ENCODE measurements at regions not wholly inside any gene's neighbourhood (a gene's known extent, or its start where the extent isn't known, plus 50 kb on each side); places are given as distances from the start of the nearest gene placed in this dataset.

DNA sequence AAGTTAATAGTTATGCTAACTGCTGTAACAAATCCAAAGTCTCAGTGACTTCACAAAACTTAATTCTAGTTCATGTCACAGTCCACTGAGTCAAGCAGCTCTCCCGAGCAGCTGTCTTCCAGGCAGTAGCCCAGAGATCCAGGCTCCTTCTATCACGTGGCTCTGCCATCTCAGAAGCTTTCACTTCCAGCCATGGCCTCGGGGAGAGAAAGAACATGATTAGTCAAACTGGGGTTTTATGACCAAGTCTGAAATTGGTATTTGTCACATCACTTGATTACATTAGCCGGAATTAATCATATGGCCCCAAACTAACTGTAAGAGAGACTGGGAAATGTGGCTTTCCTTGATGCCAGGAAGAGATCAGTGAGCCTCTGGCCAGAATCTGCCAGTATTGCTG, 70.2 kb upstream of the DGKG start:
- Histone ChIP-seq H3K36me3 (no peaks in the 10 kb centered on the region), H3K27ac (no peak overlapping the region), H3K27me3 (no peaks in the 10 kb centered on the region), H3K9me3 (no peaks in the 10 kb centered on the region), H3K4me1 (peaks cover 0 to 10% (median 1%) of the 10 kb centered on the region in 4 donors), H3K4me3 (no peak overlapping the region)
- intact Hi-C loops (cut with DNase I; ENCODE audit: low total_unique reads), result no loop called here
- DNase-seq, result no peak
- TF ChIP-seq CTCF (IDR thresholded peaks at IDR 0.05), result no peak

DNA sequence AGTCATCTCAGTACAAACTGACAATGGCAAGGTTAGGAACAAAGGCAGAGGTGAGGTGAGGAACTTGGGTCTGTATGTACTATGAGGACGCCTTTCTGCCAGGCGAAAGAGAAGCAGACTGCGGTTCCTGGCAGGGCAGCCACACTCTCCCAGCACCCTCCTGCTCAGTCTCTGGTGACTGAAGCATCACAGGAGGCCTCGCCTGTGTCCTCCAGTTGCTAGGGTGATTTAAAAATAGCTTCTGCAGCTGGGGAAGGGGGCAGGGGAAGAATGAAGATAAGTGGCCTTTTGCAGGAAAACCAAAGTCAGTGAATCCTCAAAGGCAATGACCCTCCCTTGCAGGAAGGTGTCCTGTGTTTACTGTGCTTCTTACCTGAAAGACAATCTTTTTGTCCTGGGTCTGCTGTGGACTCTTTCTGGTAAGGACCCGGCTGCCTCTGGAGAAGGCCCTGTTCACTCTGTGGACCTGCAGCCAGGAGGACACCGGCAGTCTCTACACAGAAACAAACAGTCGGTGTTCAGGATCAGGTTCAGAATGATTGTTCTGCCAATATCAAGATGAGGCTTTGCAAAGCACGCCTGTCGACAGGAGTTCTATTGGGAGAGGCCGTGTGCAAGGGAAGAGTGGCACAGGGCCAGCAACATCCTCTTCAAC, 65.7 kb upstream of the DGKG start:
- Histone ChIP-seq H3K36me3 (no peaks in the 10 kb centered on the region), H3K4me1 (peaks cover 0 to 31% (median 11%) of the 10 kb centered on the region in 4 donors), H3K27me3 (no peaks in the 10 kb centered on the region), H3K9me3 (no peaks in the 10 kb centered on the region), H3K4me3 (no peak overlapping the region), H3K27ac (peak overlapping the region; percentile 43 to 48)
- DNase-seq, result no peak
- no peak for TF ChIP-seq CTCF (IDR thresholded peaks at IDR 0.05)
- intact Hi-C loops (cut with DNase I; ENCODE audit: low total_unique reads), result loop anchor here (10.0 kb wide), 1 partner anchor 67 kb away; no protein-coding TSS in a partner anchor

DNA sequence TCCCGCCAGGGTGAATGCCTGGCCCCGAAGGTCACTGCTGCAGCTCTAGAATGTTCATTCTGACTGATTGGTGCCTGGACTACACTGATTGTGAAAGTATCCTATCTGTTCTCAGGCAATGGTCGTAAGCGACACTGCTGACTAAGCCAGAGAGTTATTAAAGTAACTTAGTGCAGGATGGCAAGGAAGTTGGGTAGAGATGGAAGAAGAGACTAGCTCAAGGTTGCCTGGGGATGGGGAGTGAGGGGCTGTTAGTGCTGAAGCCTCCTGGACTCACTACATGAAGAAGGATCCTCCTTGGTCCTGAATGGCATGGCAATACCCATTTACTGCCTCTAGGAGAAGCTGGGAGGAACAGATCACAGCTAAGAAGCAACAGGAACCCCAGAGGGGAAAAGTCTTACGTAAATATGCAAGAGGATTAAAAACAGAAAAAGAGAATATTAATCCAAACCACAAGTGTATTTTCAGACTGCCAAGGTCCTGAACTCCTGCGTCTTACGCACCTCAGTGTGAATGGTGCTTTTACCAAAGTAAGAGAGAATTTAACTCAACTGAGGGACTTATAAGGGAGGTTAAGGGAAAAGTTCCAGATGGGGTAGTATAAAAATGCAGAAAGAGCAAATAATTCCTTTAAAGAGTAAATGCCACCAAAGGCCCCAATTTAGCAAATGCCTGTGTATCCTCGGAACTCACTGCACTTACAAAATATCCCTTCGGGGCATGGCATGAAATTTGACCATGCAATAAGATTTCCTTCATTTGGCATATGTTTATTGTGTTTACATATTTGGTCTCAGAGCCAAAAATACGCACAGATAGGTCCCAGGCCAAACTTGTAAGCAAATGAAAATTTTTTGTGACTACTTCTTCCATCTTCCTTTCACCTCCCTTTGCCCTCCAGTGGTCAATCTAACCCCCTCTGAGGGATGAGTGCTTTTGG, 64.0 kb upstream of the DGKG start:
- Histone ChIP-seq H3K36me3 (no peaks in the 10 kb centered on the region), H3K27me3 (no peaks in the 10 kb centered on the region), H3K27ac (peak overlapping the region; percentile 29 to 49), H3K4me1 (peaks cover 0 to 31% (median 11%) of the 10 kb centered on the region in 4 donors), H3K4me3 (no peak overlapping the region), H3K9me3 (no peaks in the 10 kb centered on the region)
- intact Hi-C loops (cut with DNase I; ENCODE audit: low total_unique reads), result loop anchor here (10.0 kb wide), 1 partner anchor 69 kb away; no protein-coding TSS in a partner anchor
- no peak for DNase-seq
- peak; percentile 30 to 33 for TF ChIP-seq CTCF (IDR thresholded peaks at IDR 0.05)

GRCh38 chr3:186421946-186422345, 59.9 kb upstream of the DGKG start:
- no peak for DNase-seq
- TF ChIP-seq CTCF (IDR thresholded peaks at IDR 0.05), result no peak
- no peak overlapping the region for H3K27ac ChIP-seq
- H3K4me3 ChIP-seq, result no peak overlapping the region
- no peaks in the 10 kb centered on the region for H3K9me3 ChIP-seq
- H3K4me1 ChIP-seq, result peaks cover 0 to 18% (median 9%) of the 10 kb centered on the region in 4 donors
- no peaks in the 10 kb centered on the region for H3K27me3 ChIP-seq
- H3K36me3 ChIP-seq, result no peaks in the 10 kb centered on the region
- intact Hi-C loops (cut with DNase I; ENCODE audit: low total_unique reads), result loop anchor here (10.0 kb wide), 1 partner anchor 73 kb away; no protein-coding TSS in a partner anchor

- H3K4me3 ChIP-seq, result no peak overlapping the region
- no peaks in the 10 kb centered on the region for H3K9me3 ChIP-seq
- no peak for TF ChIP-seq CTCF (IDR thresholded peaks at IDR 0.05)
- H3K36me3 ChIP-seq, result no peaks in the 10 kb centered on the region
- intact Hi-C loops (cut with DNase I; ENCODE audit: low total_unique reads), result no loop called here
- H3K4me1 ChIP-seq, result peaks cover 0 to 17% (median 9%) of the 10 kb centered on the region in 4 donors
- DNase-seq, result no peak
- H3K27me3 ChIP-seq, result no peaks in the 10 kb centered on the region
- H3K27ac ChIP-seq, result no peak overlapping the region
These were observed 56.7 kb upstream of the DGKG start for GRCh38 chr3:186418671-186419145.
